NCI-H345 treated with DMSO at 0.1 percent for 48 hours (cell line): ENCODE measurements at regions not wholly inside any gene's neighbourhood (a gene's known extent, or its start where the extent isn't known, plus 50 kb on each side); places are given as distances from the start of the nearest gene placed in this dataset.

ENCODE experiments used
- DNase-seq: peaks from one replicate; lab custom pipeline; 2025; ENCODE audit not compliant: unreplicated experiment; lab: John Stamatoyannopoulos, UW

GRCh38 chr2:790634-791245 lies 113.5 kb upstream of the TMEM18 start:
- DNase-seq = no peak

DNA sequence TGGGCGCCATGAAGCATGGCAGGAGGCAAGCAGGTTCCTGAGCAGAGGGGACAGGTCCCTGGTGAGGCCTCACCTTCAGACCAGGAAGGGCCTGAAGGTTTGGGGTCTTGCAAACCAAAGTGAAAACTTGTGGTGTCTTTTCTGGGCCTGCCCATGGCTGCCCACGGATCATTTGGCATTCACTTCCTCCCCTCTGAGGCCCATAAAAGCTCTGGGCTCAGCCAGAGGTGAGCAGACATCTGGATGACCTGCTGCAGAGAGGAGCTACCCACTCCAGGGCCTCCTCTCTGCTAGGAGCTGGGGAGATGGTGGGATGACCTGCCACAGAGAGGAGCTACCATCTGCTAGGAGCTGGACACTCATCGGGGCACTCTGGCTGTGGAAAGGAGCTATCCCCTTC lies 112.9 kb upstream of the TMEM18 start:
- no peak for DNase-seq

GRCh38 chr2:789529-789928 lies 112.3 kb upstream of the TMEM18 start:
- no peak for DNase-seq

DNA sequence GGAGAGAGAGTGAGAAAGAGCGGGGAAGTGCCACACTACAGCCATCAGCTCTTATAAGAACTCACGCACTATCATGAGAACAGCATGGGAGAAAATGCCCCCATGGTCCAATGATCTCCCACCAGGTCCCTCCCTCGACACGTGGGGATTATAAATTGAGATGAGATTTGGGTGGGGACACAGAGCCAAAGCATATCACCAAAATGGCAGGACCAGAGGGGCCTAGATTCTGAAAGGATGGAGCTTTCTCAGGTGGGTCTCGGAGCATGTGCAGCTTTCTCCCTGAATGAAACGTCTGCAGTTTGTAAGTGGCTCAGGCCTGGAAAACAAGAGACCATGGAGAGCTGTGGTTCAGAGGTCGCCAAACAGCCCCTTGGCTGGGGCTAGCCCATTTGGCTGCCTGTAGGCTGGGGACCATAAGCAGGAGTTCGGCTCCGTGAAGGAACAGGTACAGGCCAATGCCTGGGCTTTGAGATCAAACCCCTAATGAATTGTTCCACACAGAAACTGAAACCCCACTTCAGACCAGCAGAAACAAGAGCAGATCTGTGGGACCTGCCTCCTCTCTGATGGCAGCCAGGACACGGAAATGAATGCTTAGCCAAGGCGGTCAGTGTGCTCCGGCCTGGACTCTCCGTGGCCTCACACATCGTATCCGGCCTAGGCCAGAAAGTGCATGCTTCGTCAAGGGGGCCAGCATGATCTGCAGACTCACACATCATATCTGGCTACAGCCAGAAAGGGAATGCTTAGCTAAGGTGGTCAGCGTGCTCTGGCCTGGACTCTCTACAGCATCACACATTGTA lies 111.2 kb upstream of the TMEM18 start:
- DNase-seq = no peak

DNA sequence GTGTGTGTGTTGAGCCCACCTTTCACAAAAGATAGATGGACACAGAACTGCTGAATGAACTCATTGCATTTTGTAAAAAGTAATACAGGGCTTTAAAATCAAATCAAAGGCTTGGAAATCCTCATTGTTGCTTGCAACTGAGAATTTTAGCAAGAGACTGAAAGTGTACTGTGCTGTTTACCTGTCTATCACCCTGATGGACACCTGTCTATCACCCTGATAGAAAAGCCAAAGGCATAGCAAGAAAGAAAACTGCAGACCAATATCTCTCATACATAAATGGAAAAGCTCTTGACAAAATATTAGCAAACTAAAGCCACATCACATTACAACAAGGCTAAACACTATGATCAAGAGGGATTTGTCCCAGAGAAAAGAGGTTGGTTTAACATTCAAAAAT lies 107.5 kb upstream of the TMEM18 start:
- DNase-seq = no peak

DNA sequence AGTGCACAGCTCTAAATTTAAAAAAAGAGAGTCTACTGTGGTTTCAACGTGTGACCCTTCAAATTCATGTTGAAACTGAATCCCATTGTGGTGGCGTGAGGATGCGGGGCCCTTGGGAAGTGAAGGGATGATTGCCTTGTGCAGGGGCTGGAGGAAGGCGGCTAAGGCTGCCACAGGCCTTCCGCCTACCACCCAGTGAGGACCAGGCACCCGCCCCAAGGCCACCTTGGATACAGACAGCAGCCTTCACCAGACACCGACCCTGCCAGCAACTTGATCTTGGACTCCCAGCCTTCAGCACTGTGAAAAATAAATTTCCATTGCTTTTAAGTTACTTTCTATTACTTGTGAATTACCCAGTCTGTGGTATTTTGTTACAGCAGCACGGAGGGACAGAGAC lies 103.4 kb upstream of the TMEM18 start:
- no peak for DNase-seq

- DNase-seq = no peak
Observed at GRCh38 chr2:780002-780401, 102.8 kb upstream of the TMEM18 start.

- no peak for DNase-seq
Observed at GRCh38 chr2:778731-779350, 101.6 kb upstream of the TMEM18 start.

DNA sequence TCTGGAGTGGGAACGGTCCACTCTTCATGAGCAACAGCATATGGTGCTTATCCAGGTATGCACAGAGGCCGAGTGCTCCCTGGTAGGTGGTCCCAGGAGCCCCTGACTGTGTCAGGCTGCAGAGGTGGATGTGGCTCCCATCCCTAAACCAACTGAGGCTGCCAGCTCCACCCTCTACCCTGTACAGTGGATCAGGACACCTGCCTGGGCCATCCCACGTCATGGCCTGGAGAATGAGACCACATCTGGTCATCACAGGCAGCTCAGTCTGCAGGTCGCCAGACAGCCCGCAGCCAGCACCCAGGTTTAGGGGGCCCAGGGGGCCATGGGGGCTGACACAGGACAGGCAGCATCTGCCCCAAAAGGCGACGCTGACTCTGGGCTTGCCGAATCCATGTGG lies 100.3 kb upstream of the TMEM18 start:
- no peak for DNase-seq

DNA sequence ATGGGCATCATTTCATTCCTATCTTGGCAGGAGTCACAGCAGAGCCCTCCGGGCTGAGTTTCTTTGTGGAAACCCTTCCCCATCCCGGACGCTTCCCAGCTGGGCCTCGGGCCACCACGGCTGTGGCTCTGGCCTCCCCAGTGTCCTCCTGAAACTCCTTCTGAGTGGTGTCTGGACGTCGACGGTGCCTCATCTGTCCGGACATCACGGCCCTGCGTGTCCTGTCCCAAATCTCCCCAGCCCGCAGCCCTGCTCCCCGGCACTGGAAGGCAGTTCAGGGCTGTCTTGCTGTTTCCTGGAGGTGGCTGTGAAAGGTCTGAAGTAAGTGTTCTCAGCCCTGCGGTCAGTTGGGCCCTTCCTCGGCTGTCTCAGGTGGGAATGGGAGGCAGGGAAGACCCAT lies 99.8 kb upstream of the TMEM18 start:
- no peak for DNase-seq

DNA sequence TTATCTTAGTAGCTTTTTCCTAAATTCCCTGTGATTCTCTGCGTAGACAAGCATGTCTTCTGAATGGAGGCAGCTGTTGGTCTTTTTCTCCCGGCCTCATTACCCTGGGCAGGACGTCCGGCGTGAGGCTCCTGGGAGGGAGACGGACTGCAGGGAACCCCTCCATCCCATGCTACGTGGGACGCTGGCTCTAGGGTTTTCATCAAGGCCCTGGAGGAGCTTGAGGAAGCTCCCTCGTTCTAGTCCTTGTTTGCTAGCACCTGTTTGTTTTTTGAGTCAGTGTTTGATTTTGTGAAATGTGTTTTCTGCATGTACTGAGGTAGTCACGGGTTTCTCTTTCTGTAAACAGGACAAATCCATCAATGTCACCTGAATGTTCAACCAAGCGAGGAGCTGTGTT lies 99.3 kb upstream of the TMEM18 start:
- no peak for DNase-seq

GRCh38 chr2:776038-776437 lies 98.8 kb upstream of the TMEM18 start:
- no peak for DNase-seq

DNA sequence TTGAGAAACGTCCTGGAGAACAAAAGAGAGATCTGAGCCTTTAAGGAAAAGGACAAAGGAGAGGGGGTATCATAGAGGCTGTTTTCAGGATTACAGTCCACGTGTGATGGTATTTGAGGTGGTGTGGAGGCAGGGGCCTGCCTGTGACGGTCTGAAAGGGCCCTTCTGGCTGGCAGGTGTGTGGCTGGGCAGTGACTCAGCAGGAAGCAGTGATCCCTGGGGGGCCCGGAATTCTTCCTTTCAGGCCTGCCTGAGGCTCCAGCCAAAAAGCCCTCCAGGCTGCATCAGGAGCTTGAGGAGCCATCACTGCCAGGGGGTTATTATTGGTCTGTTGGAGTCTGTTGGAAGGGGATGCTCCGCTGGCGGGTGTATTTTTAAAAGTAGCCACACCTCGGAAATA lies 97.2 kb upstream of the TMEM18 start:
- no peak for DNase-seq

GRCh38 chr2:773256-774160 lies 96.3 kb upstream of the TMEM18 start:
- no peak for DNase-seq

DNA sequence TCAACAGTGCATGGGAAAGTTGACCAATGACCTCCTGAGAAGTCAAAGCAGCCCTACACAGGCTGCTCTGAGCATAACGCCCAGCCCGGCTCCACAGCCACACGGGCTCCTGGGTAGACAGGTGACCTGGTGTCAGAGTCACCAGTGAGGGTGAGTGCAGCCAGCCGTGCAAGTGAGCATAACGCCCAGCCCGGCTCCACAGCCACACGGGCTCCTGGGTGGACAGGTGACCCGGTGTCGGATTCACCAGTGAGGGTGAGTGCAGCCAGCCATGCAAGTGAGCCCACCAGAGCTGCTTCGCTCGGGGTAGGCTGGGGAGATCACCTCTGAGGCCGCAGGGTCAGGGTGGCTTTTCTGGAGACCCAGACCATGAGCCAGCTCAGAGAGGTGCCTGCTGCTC lies 94.3 kb upstream of the TMEM18 start:
- DNase-seq = no peak

GRCh38 chr2:770776-771175 lies 93.6 kb upstream of the TMEM18 start:
- no peak for DNase-seq

DNA sequence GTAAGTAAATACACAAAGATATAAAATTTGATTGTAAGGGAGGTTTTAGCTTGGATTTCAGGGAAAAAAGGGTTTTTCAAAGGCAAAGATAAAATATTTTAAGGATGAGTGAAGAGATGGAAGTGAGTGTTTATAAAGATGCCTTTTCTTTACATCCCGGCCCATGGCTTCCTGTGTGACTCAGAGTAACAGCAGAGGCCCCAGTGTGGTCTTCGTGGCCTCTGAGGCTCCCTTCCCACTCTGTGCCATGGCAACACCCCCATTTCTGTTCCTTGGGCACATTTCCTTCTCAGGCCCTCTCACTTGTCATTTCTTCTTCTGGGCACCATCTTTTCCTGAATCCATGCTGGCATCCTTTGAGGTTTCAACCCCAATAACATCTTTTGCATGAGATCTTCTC lies 92.6 kb upstream of the TMEM18 start:
- no peak for DNase-seq

DNA sequence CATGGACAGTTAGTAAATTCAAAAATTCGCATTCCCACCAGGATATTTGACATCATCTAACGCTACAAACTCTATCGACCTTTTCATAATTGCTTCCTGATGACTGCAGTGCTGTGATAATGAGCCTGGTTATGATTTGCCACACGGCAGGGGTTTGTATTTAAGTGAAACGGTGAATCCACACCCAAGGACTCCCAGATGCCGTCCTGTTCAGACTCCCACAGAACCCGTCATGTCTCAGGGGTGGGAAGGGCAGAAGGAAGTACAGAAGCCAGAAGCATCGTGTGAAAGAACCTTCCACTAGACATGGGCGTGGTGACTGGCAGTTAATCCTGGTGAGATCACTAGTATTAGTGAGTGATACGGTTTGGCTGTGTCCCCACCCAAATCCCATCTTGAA lies 91.2 kb upstream of the TMEM18 start:
- no peak for DNase-seq

DNA sequence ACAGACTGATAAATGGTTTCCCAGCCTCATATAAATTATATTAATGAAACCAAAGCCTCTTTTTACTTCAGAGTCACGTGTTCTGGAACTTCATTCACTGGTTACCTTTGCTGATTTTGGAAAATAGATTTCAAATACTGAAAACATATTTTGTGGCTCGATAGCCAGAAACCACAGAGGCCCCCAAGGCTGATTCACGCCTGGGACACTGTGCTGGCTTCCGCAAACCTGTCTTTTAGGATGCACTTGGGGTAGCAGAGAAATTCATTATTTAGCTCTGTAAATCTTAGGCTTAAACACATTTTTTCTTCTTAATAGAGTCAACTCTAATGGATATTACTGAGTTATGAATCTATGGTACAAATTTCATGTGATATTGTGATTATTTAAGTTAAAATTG lies 90.7 kb upstream of the TMEM18 start:
- no peak for DNase-seq

GRCh38 chr2:767440-767839 lies 90.2 kb upstream of the TMEM18 start:
- DNase-seq = no peak

- DNase-seq = no peak
Observed at GRCh38 chr2:766255-766654, 89.0 kb upstream of the TMEM18 start.
